K562 (cell line): ENCODE measurements at regions not wholly inside any gene's neighbourhood (a gene's known extent, or its start where the extent isn't known, plus 50 kb on each side); places are given as distances from the start of the nearest gene placed in this dataset.

ENCODE experiments used
- ARID3A ChIP-seq: IDR thresholded peaks from 2 replicates; pipeline ENCODE4 v1.6.1; 2012; ENCODE audit warnings: low read depth, low read length, improper control_type of control experiment, borderline replicate concordance
- ELF4 ChIP-seq: fragments of 450-650 bp; formaldehyde crosslinking; IDR thresholded peaks from 2 replicates; pipeline ENCODE4 v1.4.0; 2022; ENCODE audit warnings: missing genetic modification characterization
- ESRRB ChIP-seq: fragments of 250-450 bp; sonication (Bioruptor Pico); IDR thresholded peaks from 2 replicates; pipeline ENCODE4 v1.5.0; 2020; ENCODE audit warnings: mild to moderate bottlenecking, moderate library complexity, borderline replicate concordance
- PBX2 ChIP-seq, 2 experiments: IDR thresholded peaks in 1 of 2; conservative IDR thresholded peaks in 1 of 2; 2 replicates each; pipeline ENCODE4 v1.6.1; 2016; ENCODE audit warnings: low read depth in 2 of 2, mild to moderate bottlenecking in 1 of 2, missing compliant biosample characterization in 1 of 2, missing genetic modification characterization in 1 of 2, moderate library complexity in 1 of 2
- SMARCE1 ChIP-seq: fragments of 450-650 bp; IDR thresholded peaks from 2 replicates; pipeline ENCODE4 v1.7.1; 2016; ENCODE audit warnings: mild to moderate bottlenecking
- ZHX1 ChIP-seq: fragments of 150-350 bp; conservative IDR thresholded peaks from 2 replicates; pipeline ENCODE4 v1.6.1; 2014; ENCODE audit warnings: low read length
- ZNF124 ChIP-seq: sonication (generic); formaldehyde crosslinking; IDR thresholded peaks from 2 replicates; pipeline ENCODE4 v1.8.1; 2022; ENCODE audit warnings: missing genetic modification reagents
- ZNF143 ChIP-seq: sonication (generic); formaldehyde crosslinking; IDR thresholded peaks from 2 replicates; pipeline ENCODE4 v1.9.0; 2022; ENCODE audit warnings: mild to moderate bottlenecking, missing genetic modification reagents
- ZNF431 ChIP-seq: sonication (generic); formaldehyde crosslinking; IDR thresholded peaks from 2 replicates; pipeline ENCODE4 v1.8.0; 2022; ENCODE audit warnings: mild to moderate bottlenecking, missing genetic modification reagents

DNA sequence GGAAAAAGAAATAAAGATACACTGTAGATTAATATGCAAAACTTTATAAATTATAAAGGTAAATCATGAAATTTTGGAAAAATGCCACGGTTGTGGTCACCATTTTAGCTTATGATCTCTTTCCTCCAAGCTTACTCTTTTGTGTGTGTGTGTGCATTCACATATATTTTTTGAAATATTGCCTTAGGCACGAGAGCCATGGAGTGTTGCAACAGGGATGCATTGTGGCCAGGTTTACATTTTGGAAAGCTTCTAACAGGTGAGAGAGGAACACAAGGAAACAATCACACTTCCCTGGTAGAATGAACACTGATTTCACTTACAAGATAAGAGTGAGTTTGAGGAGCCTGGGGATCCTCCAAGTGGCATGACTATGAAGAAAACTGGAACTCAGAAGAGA, 214.5 kb upstream of the TENT5A start (continued):
- no peak for TF ChIP-seq ARID3A
- TF ChIP-seq ESRRB (CRISPR knock-in tag), result no peak
- TF ChIP-seq ZNF124, result no peak
- TF ChIP-seq ELF4 (CRISPR knock-in tag), result no peak
- TF ChIP-seq ZHX1, result no peak
- TF ChIP-seq ZNF143 (CRISPR knock-in tag), result no peak
- TF ChIP-seq PBX2 (CRISPR knock-in tag; IDR thresholded peaks at IDR 0.05; ENCODE audit: low read depth), result no peak
- no peak for TF ChIP-seq PBX2 (tag; conservative IDR thresholded peaks at IDR 0.05; ENCODE audit: low read depth)
- no peak for TF ChIP-seq ZNF431 (CRISPR knock-in tag)
- TF ChIP-seq SMARCE1, result no peak
